Hepatocyte (in vitro differentiated cells): ENCODE measurements at regions not wholly inside any gene's neighbourhood (a gene's known extent, or its start where the extent isn't known, plus 50 kb on each side); places are given as distances from the start of the nearest gene placed in this dataset.

Source experiments
- DNase-seq: peaks from one replicate; pipeline ENCODE4 v3.0.0-alpha.2; 2016; ENCODE audit warnings: low spot score
- H2AFZ ChIP-seq: fragments of 200-600 bp; sonication (generic); 2 replicates; pipeline ENCODE4 v1.6.0; 2016; ENCODE audit warnings: antibody characterized with exemption, mild to moderate bottlenecking
- H3K27ac ChIP-seq: fragments of 200-600 bp; sonication (generic); 2 replicates; pipeline ENCODE4 v1.5.1; 2016; ENCODE audit warnings: mild to moderate bottlenecking
- H3K27me3 ChIP-seq: fragments of 200-600 bp; sonication (generic); 2 replicates; pipeline ENCODE4 v1.6.1; 2016
- H3K36me3 ChIP-seq: fragments of 200-600 bp; sonication (generic); replicated peaks from 2 replicates; pipeline ENCODE4 v1.5.1; 2016; ENCODE audit warnings: low read depth; ENCODE audit not compliant: insufficient read depth
- H3K4me1 ChIP-seq: fragments of 200-600 bp; sonication (generic); 2 replicates; pipeline ENCODE4 v1.5.1; 2016; ENCODE audit warnings: mild to moderate bottlenecking, moderate library complexity; ENCODE audit not compliant: insufficient read depth
- H3K4me2 ChIP-seq: fragments of 200-600 bp; sonication (generic); 2 replicates; pipeline ENCODE4 v1.6.0; 2016
- H3K4me3 ChIP-seq: fragments of 200-600 bp; sonication (generic); 2 replicates; pipeline ENCODE4 v1.5.1; 2016; ENCODE audit warnings: mild to moderate bottlenecking
- H3K79me2 ChIP-seq: fragments of 200-600 bp; sonication (generic); 2 replicates; pipeline ENCODE4 v1.6.0; 2017; ENCODE audit warnings: mild to moderate bottlenecking
- H3K9me2 ChIP-seq: fragments of 200-600 bp; sonication (generic); replicated peaks from 2 replicates; pipeline ENCODE4 v1.6.0; 2017; ENCODE audit warnings: mild to moderate bottlenecking; ENCODE audit not compliant: insufficient read depth
- H3K9me3 ChIP-seq: fragments of 200-600 bp; sonication (generic); 2 replicates; pipeline ENCODE4 v1.5.1; 2016; ENCODE audit warnings: low read depth, mild to moderate bottlenecking
- H4K20me1 ChIP-seq: fragments of 200-600 bp; sonication (generic); 2 replicates; pipeline ENCODE4 v1.6.0; 2016; ENCODE audit warnings: mild to moderate bottlenecking; ENCODE audit not compliant: insufficient read depth, poor library complexity, severe bottlenecking
- EZH2 ChIP-seq: fragments of 200-600 bp; sonication (generic); IDR thresholded peaks from 2 replicates; pipeline ENCODE4 v1.6.1; 2016; ENCODE audit warnings: antibody characterized with exemption, mild to moderate bottlenecking, borderline replicate concordance
- EZH2phosphoT487 ChIP-seq: fragments of 200-600 bp; sonication (generic); IDR thresholded peaks from one replicate; pipeline ENCODE4 v1.6.1; 2018; ENCODE audit warnings: antibody characterized with exemption, mild to moderate bottlenecking, low read depth, moderate library complexity; ENCODE audit not compliant: unreplicated experiment, severe bottlenecking
- WGBS: methylation state at CpG from one replicate; pipeline ENCODE4 v1.1.6; 2016; ENCODE audit warnings: low lambda C conversion rate; ENCODE audit errors: missing lambda C conversion rate; 5-methylcytosine and 5-hydroxymethylcytosine counted together
- TF ChIP-seq, protein P1 (sequence below): fragments of 200-600 bp; sonication (generic); IDR thresholded peaks from 2 replicates; pipeline ENCODE4 v1.5.1; 2016; ENCODE audit warnings: antibody characterized with exemption, mild to moderate bottlenecking; ENCODE audit not compliant: poor library complexity

DNA sequence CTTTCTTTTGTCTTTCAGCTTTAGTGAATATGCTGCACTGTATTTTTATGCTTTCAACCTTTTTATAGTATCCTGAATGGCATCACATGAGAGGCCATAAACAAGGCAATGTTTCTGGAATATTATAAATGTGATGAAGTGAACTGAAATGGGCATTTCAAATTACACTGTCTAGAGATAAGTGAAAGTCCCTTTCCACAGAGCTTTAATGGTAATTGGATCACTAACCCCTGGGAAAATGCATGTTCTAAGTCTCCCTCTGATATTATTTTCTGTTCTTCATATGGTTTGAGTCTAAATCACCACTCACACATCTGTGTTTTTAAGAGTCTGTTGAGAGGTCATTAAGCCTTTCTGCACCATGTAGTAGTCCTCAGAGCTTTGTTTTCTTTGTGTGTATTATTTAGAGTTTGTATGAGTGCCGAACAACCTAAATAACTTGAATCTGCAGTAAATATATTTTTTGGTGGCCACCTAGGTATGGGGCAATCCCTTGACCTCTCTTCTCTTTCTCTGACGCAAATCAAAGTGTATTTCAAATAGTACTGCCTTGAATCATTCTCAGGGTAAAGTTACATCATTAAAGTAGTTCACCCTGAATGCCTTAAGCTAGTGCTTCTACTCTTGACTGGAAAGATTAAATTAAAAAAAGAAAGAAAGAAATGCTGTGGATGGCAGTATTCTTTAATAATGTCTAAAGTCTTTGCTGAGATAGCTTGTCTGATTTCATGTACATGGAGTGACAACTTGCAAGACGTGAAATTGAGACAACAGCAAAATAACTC lies 1931.0 kb upstream of the CDH6 start:
- Histone ChIP-seq H3K4me2 (no peak overlapping the region), H3K36me3 (no peaks in the 10 kb centered on the region), H3K27me3 (no peaks in the 10 kb centered on the region), H2AFZ (no peak overlapping the region), H3K4me3 (no peak overlapping the region), H3K27ac (no peak overlapping the region), H3K79me2 (no peaks in the 10 kb centered on the region), H3K9me2 (no peaks in the 10 kb centered on the region), H3K4me1 (no peaks in the 10 kb centered on the region), H4K20me1 (no peaks in the 10 kb centered on the region), H3K9me3 (no peaks in the 10 kb centered on the region)
- 86% methylated on average over 3 of the region's 3 CpGs for WGBS
- DNase-seq = no peak
- TF ChIP-seq EZH2 (no peak), EZH2phosphoT487 (no peak)
- TF ChIP-seq, protein P1, sequence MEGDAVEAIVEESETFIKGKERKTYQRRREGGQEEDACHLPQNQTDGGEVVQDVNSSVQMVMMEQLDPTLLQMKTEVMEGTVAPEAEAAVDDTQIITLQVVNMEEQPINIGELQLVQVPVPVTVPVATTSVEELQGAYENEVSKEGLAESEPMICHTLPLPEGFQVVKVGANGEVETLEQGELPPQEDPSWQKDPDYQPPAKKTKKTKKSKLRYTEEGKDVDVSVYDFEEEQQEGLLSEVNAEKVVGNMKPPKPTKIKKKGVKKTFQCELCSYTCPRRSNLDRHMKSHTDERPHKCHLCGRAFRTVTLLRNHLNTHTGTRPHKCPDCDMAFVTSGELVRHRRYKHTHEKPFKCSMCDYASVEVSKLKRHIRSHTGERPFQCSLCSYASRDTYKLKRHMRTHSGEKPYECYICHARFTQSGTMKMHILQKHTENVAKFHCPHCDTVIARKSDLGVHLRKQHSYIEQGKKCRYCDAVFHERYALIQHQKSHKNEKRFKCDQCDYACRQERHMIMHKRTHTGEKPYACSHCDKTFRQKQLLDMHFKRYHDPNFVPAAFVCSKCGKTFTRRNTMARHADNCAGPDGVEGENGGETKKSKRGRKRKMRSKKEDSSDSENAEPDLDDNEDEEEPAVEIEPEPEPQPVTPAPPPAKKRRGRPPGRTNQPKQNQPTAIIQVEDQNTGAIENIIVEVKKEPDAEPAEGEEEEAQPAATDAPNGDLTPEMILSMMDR = no peak

DNA sequence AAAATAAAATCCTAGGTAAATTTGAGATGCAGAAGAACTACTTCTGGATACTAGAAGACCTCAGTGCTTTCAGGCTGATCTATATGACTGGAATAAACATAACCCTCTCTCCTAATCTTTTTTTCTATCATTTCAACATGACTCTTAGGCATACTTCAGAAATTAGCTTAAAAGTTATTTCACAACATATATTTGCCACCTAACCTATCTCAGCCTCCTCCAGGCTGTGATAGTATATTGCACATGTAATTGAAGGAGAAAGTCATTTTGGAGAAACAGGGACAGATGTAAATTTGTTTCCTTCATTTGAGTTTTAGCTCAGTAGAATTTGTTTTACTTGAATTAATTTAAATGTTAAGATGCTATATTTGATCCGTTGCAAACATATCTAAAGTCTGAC lies 1932.3 kb upstream of the CDH6 start:
- Histone ChIP-seq H3K27me3 (no peaks in the 10 kb centered on the region), H3K79me2 (no peaks in the 10 kb centered on the region), H3K27ac (no peak overlapping the region), H2AFZ (no peak overlapping the region), H3K9me3 (no peaks in the 10 kb centered on the region), H3K4me2 (no peak overlapping the region), H4K20me1 (no peaks in the 10 kb centered on the region), H3K9me2 (no peaks in the 10 kb centered on the region), H3K4me1 (no peaks in the 10 kb centered on the region), H3K36me3 (no peaks in the 10 kb centered on the region), H3K4me3 (no peak overlapping the region)
- 72% methylated on average over 1 of the region's 1 CpG for WGBS
- DNase-seq = no peak
- TF ChIP-seq EZH2phosphoT487 (no peak), EZH2 (no peak)
- TF ChIP-seq, protein P1 = no peak

DNA sequence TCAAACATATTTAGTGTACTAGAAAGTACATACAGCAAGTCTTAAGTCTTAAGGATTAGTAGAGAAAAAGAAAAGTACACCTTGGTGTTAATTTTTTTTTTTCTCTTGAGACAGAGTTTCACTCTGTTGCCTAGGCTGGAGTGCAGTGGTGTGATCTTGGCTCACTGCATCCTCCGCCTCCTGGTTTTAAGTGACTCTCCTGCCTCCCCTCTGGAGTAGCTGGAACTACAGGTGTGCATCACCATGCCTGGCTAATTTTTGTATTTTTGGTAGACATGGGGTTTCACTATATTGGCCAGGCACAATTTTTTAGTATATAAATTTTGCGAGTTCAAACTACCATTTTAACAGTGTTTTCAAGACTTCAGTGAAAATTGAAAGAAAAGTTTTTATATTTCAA lies 1941.1 kb upstream of the CDH6 start:
- no peak for DNase-seq
- H3K36me3 ChIP-seq = no peaks in the 10 kb centered on the region
- H3K4me1 ChIP-seq = no peaks in the 10 kb centered on the region
- no peak overlapping the region for H3K4me2 ChIP-seq
- no peak overlapping the region for H3K27ac ChIP-seq
- H3K4me3 ChIP-seq = no peak overlapping the region
- 86% methylated on average over 2 of the region's 2 CpGs for WGBS
- no peaks in the 10 kb centered on the region for H3K9me2 ChIP-seq
- TF ChIP-seq EZH2phosphoT487 (no peak), EZH2 (no peak)
- TF ChIP-seq, protein P1 = no peak
- H4K20me1 ChIP-seq = no peaks in the 10 kb centered on the region
- no peaks in the 10 kb centered on the region for H3K9me3 ChIP-seq
- no peaks in the 10 kb centered on the region for H3K79me2 ChIP-seq
- H2AFZ ChIP-seq = no peak overlapping the region
- H3K27me3 ChIP-seq = no peaks in the 10 kb centered on the region
